BE2C (cell line): ENCODE measurements at regions not wholly inside any gene's neighbourhood (a gene's known extent, or its start where the extent isn't known, plus 50 kb on each side); places are given as distances from the start of the nearest gene placed in this dataset.

Source experiments
- DNase-seq: peaks from one replicate; pipeline ENCODE4 v3.0.0-alpha.2; 2020
- H3K27me3 ChIP-seq: fragments of 250-450 bp; sonication (Bioruptor Pico); 2 replicates; pipeline ENCODE4 v1.5.1; 2020; ENCODE audit warnings: mild to moderate bottlenecking
- H3K36me3 ChIP-seq: fragments of 250-450 bp; sonication (Bioruptor Pico); 2 replicates; pipeline ENCODE4 v1.5.1; 2020; ENCODE audit warnings: mild to moderate bottlenecking
- H3K4me1 ChIP-seq: fragments of 250-450 bp; sonication (Bioruptor Pico); 2 replicates; pipeline ENCODE4 v1.5.1; 2020
- H3K4me3 ChIP-seq: 2 replicates; pipeline ENCODE4 v1.5.1; 2011; ENCODE audit warnings: low read depth, low read length
- H3K9me3 ChIP-seq: fragments of 250-450 bp; sonication (Bioruptor Pico); 2 replicates; pipeline ENCODE4 v1.5.1; 2020
- TF ChIP-seq, protein P1 (sequence below): IDR thresholded peaks from 2 replicates; pipeline ENCODE4 v1.5.1; 2012; ENCODE audit warnings: mild to moderate bottlenecking, low read depth, low read length

DNA sequence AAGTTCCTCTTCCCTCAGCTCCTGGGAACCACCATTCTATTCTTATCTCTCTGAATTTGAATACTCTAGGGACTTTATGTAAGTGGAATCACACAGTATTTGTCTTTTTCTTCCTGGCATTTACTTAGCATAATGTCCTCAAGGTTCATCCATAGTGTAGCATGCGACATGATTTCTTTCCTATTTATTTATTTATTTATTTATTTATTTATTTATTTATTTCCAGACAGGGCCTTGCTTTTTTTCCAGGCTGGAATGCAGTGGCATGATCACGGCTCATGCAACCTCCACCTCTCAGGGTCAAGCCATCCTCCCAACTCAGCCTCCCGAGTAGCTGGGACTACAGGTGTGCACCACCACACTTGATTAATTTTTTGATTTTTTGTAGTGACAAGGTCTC is 142.1 kb downstream of the GPBP1 start:
- DNase-seq: no peak
- Histone ChIP-seq H3K4me3 (no peak overlapping the region), H3K27me3 (no peaks in the 10 kb centered on the region), H3K36me3 (no peaks in the 10 kb centered on the region), H3K4me1 (no peaks in the 10 kb centered on the region), H3K9me3 (no peaks in the 10 kb centered on the region)
- TF ChIP-seq, protein P1, sequence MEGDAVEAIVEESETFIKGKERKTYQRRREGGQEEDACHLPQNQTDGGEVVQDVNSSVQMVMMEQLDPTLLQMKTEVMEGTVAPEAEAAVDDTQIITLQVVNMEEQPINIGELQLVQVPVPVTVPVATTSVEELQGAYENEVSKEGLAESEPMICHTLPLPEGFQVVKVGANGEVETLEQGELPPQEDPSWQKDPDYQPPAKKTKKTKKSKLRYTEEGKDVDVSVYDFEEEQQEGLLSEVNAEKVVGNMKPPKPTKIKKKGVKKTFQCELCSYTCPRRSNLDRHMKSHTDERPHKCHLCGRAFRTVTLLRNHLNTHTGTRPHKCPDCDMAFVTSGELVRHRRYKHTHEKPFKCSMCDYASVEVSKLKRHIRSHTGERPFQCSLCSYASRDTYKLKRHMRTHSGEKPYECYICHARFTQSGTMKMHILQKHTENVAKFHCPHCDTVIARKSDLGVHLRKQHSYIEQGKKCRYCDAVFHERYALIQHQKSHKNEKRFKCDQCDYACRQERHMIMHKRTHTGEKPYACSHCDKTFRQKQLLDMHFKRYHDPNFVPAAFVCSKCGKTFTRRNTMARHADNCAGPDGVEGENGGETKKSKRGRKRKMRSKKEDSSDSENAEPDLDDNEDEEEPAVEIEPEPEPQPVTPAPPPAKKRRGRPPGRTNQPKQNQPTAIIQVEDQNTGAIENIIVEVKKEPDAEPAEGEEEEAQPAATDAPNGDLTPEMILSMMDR: no peak
